WTC11 (cell line): ENCODE measurements at regions not wholly inside any gene's neighbourhood (a gene's known extent, or its start where the extent isn't known, plus 50 kb on each side); places are given as distances from the start of the nearest gene placed in this dataset.

Experiments used
- ETV6 ChIP-seq: sonication (generic); formaldehyde crosslinking; IDR thresholded peaks from 2 replicates; pipeline ENCODE4 v1.8.1; 2022; ENCODE audit warnings: mild to moderate bottlenecking, missing genetic modification reagents
- TF ChIP-seq, protein P1 (sequence below): fragments of 200-600 bp; IDR thresholded peaks from 2 replicates; pipeline ENCODE4 v1.8.0; 2022; ENCODE audit warnings: antibody characterized with exemption

DNA sequence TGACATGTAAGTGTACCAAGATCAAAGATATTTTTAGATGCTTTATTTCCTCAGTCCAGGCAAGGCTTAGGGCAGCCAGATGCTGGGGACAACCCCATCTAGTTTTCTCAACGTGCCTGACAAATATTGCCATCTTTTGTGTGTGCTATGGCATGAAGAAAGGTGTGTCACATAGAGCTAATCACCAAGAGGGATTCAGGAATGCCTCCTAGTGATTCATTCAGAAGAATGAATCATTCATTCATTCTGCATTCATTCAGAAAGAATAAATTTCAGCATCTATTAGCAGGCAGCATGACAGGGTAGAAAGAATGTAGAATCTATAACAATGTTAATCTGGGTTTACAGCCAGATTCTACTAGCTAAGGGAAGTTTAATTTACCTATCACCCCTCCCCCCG, 75.4 kb upstream of the LRRC4C start:
- TF ChIP-seq, protein P1, sequence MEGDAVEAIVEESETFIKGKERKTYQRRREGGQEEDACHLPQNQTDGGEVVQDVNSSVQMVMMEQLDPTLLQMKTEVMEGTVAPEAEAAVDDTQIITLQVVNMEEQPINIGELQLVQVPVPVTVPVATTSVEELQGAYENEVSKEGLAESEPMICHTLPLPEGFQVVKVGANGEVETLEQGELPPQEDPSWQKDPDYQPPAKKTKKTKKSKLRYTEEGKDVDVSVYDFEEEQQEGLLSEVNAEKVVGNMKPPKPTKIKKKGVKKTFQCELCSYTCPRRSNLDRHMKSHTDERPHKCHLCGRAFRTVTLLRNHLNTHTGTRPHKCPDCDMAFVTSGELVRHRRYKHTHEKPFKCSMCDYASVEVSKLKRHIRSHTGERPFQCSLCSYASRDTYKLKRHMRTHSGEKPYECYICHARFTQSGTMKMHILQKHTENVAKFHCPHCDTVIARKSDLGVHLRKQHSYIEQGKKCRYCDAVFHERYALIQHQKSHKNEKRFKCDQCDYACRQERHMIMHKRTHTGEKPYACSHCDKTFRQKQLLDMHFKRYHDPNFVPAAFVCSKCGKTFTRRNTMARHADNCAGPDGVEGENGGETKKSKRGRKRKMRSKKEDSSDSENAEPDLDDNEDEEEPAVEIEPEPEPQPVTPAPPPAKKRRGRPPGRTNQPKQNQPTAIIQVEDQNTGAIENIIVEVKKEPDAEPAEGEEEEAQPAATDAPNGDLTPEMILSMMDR, result no peak
- TF ChIP-seq ETV6, result no peak
